CD4-positive, alpha-beta memory T cell (primary cell): ENCODE measurements at regions not wholly inside any gene's neighbourhood (a gene's known extent, or its start where the extent isn't known, plus 50 kb on each side); places are given as distances from the start of the nearest gene placed in this dataset.
"Not testable (repeated sequence)": the region's sequence is repeated elsewhere in the genome, so short reads cannot be mapped to it uniquely, and the experiment has no call there.

Source experiments
- CTCF ChIA-PET: fragments of 350-600 bp; sonication (Branson Sonifier 250); formaldehyde crosslinking; loops from one replicate; lab custom pipeline; 2021; ENCODE audit warnings: inconsistent platforms; ENCODE audit not compliant: partially characterized antibody; lab: Charles Lee
- POLR2A ChIA-PET: fragments of 350-600 bp; sonication (Branson Sonifier 250); formaldehyde crosslinking; loops from one replicate; lab custom pipeline; 2021; ENCODE audit not compliant: partially characterized antibody; lab: Charles Lee
- DNase-seq, 5 donors: peaks; one replicate each; pipeline versions ENCODE4 v3.0.0 to v3.0.0-alpha.2; 2020 to 2022; ENCODE audit warnings: mixed read lengths in 1 of 5
- H3K27ac ChIP-seq: one replicate; pipeline ENCODE4 v1.7.0; 2013; ENCODE audit warnings: low read depth, low read length
- H3K27me3 ChIP-seq: 2 replicates; pipeline ENCODE4 v1.7.0; 2013; ENCODE audit warnings: mild to moderate bottlenecking, low read length, moderate library complexity; ENCODE audit not compliant: insufficient read depth
- H3K36me3 ChIP-seq: 2 replicates; pipeline ENCODE4 v1.7.0; 2013; ENCODE audit warnings: mild to moderate bottlenecking, low read length, moderate library complexity; ENCODE audit not compliant: insufficient read depth
- H3K4me1 ChIP-seq: 2 replicates; pipeline ENCODE4 v1.7.0; 2013; ENCODE audit warnings: mild to moderate bottlenecking, low read length, moderate library complexity; ENCODE audit not compliant: insufficient read depth
- H3K4me3 ChIP-seq, 2 donors: one replicate each; pipeline ENCODE4 v1.7.0; 2013; ENCODE audit warnings: low read length in 2 of 2, mild to moderate bottlenecking in 1 of 2
- H3K9me3 ChIP-seq, 2 donors: one replicate each; pipeline ENCODE4 v1.7.0; 2013; ENCODE audit warnings: low read length in 2 of 2, control low read depth in 1 of 2; ENCODE audit not compliant: control insufficient read depth in 1 of 2
- H3K27ac Mint-ChIP-seq, 7 donors: one replicate each; pipeline ENCODE4 v1.8.0; 2020 to 2021; ENCODE audit warnings: mixed read lengths in 7 of 7, mild to moderate bottlenecking in 6 of 7, inconsistent platforms in 3 of 7, moderate library complexity in 3 of 7
- H3K27me3 Mint-ChIP-seq, 2 donors: one replicate each; pipeline ENCODE4 v1.8.0; 2020 to 2021; ENCODE audit warnings: mixed read lengths in 2 of 2
- H3K36me3 Mint-ChIP-seq, 2 donors: one replicate each; pipeline ENCODE4 v1.8.0; 2020 to 2021; ENCODE audit warnings: mixed read lengths in 2 of 2, inconsistent platforms in 1 of 2, mild to moderate bottlenecking in 1 of 2
- H3K4me1 Mint-ChIP-seq, 4 donors: one replicate each; pipeline ENCODE4 v1.8.0; 2020 to 2021; ENCODE audit warnings: mixed read lengths in 4 of 4, mild to moderate bottlenecking in 1 of 4
- H3K4me3 Mint-ChIP-seq, 8 donors: one replicate each; pipeline ENCODE4 v1.8.0; 2020 to 2021; ENCODE audit warnings: mixed read lengths in 8 of 8, mild to moderate bottlenecking in 7 of 8, moderate library complexity in 6 of 8, inconsistent platforms in 3 of 8
- H3K9me3 Mint-ChIP-seq, 8 donors: one replicate each; pipeline ENCODE4 v1.8.0; 2020 to 2021; ENCODE audit warnings: mixed read lengths in 8 of 8, mild to moderate bottlenecking in 5 of 8, inconsistent platforms in 3 of 8, moderate library complexity in 1 of 8
- intact Hi-C: fragments of 100-400 bp; cut with micrococcal nuclease; formaldehyde crosslinking; loops from one replicate; pipeline ENCODE4 v1.15.1; 2023

- H3K4me3 Mint-ChIP-seq, H3K27ac Mint-ChIP-seq, H3K36me3 Mint-ChIP-seq, H3K27me3 ChIP-seq, H3K4me1 Mint-ChIP-seq, H3K36me3 ChIP-seq, intact Hi-C loops, POLR2A ChIA-PET, H3K4me3 ChIP-seq, CTCF ChIA-PET, H3K27me3 Mint-ChIP-seq, H3K9me3 Mint-ChIP-seq, DNase-seq, H3K27ac ChIP-seq, H3K9me3 ChIP-seq, H3K4me1 ChIP-seq: not testable (repeated sequence)
These were observed 51.8 kb upstream of the SLC39A8 start for GRCh38 chr4:102397056-102397455.

DNA sequence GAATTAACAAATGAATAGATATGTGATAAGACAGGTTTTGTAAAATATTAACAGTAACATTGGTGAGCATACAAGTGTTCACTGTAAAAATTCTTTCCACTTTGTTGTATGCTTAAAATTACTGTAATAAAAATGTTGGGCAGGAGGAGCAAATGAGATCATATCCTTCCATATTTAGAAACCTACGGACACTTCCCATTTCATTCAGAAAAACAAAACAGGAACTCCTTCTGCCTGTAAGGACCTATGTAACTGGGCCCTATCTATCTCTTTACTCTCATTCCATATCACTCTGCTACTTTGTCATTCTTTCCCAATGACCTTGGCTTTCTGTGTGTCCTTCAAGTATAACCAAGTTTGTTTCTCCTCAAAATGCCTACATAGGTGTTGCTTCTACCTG, 53.7 kb upstream of the SLC39A8 start:
- H3K4me1 Mint-ChIP-seq = no peaks in the 10 kb centered on the region
- H3K27ac ChIP-seq = no peak overlapping the region
- H3K4me3 Mint-ChIP-seq = no peak overlapping the region

GRCh38 chr4:102400898-102401297, 55.6 kb upstream of the SLC39A8 start:
- Histone ChIP-seq H3K27ac (no peak overlapping the region), H3K4me1 (no peaks in the 10 kb centered on the region), H3K4me3 (no peak overlapping the region), H3K9me3 (no peaks in the 10 kb centered on the region), H3K27me3 (no peaks in the 10 kb centered on the region), H3K36me3 (no peaks in the 10 kb centered on the region)
- CTCF ChIA-PET = interaction anchor here (1.8 kb wide), 1 partner anchor 30 kb away, joined by 5 read pairs; no protein-coding TSS in a partner anchor
- H3K27ac Mint-ChIP-seq = no peak overlapping the region
- H3K36me3 Mint-ChIP-seq = no peaks in the 10 kb centered on the region
- no peaks in the 10 kb centered on the region for H3K27me3 Mint-ChIP-seq
- intact Hi-C loops = no loop called here
- no peak overlapping the region for H3K4me3 Mint-ChIP-seq
- no peak for DNase-seq
- no peaks in the 10 kb centered on the region for H3K4me1 Mint-ChIP-seq
- H3K9me3 Mint-ChIP-seq = no peaks in the 10 kb centered on the region
- POLR2A ChIA-PET = no interaction called here

More for the DNA sequence above, 53.7 kb upstream of the SLC39A8 start:
- CTCF ChIA-PET = no interaction called here
- peaks cover 0 to 4% (median 0%) of the 10 kb centered on the region in 8 donors for H3K9me3 Mint-ChIP-seq
- Histone ChIP-seq H3K9me3 (no peaks in the 10 kb centered on the region), H3K4me3 (no peak overlapping the region), H3K4me1 (no peaks in the 10 kb centered on the region), H3K27me3 (no peaks in the 10 kb centered on the region), H3K36me3 (no peaks in the 10 kb centered on the region)
- POLR2A ChIA-PET = no interaction called here
- no peaks in the 10 kb centered on the region for H3K27me3 Mint-ChIP-seq
- DNase-seq = no peak
- H3K27ac Mint-ChIP-seq = no peak overlapping the region
- no peaks in the 10 kb centered on the region for H3K36me3 Mint-ChIP-seq
- intact Hi-C loops = no loop called here

GRCh38 chr4:102402223-102402622, 56.9 kb upstream of the SLC39A8 start:
- Mint-ChIP-seq H3K27ac (no peak overlapping the region), H3K4me3 (no peak overlapping the region), H3K27me3 (no peaks in the 10 kb centered on the region), H3K4me1 (no peaks in the 10 kb centered on the region), H3K36me3 (no peaks in the 10 kb centered on the region), H3K9me3 (no peaks in the 10 kb centered on the region)
- intact Hi-C loops = no loop called here
- CTCF ChIA-PET = interaction anchor here (1.8 kb wide), 1 partner anchor 29 kb away, joined by 5 read pairs; no protein-coding TSS in a partner anchor
- no peaks in the 10 kb centered on the region for H3K9me3 ChIP-seq
- H3K4me1 ChIP-seq = no peaks in the 10 kb centered on the region
- POLR2A ChIA-PET = no interaction called here
- DNase-seq = no peak
- H3K27ac ChIP-seq = no peak overlapping the region
- H3K36me3 ChIP-seq = no peaks in the 10 kb centered on the region
- no peaks in the 10 kb centered on the region for H3K27me3 ChIP-seq
- H3K4me3 ChIP-seq = no peak overlapping the region

DNA sequence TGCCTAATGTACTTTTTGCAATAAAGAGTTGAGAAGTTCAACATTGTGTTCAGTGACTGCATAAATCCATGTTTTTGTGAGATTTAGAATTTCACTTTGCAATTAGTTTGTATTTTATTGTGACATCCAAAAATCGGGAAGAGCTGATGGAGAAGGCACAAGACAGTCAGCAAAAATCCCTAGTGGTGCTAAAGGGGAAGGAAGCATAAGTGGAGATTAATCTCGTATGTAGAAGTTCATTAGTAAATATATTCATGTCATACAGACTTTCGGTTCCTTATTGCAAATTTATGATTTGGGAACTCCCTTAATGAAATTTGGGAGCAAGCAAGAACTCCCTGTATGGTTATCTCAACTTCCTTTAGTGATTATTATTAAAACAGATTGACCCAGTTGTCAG, 57.8 kb upstream of the SLC39A8 start:
- H3K9me3 ChIP-seq = no peaks in the 10 kb centered on the region

GRCh38 chr4:102404431-102404969, 59.2 kb upstream of the SLC39A8 start:
- POLR2A ChIA-PET = interaction anchor here (0.6 kb wide), 1 partner anchor 9 kb away, joined by 3 read pairs; no protein-coding TSS in a partner anchor
- Mint-ChIP-seq H3K4me3 (no peak overlapping the region), H3K36me3 (no peaks in the 10 kb centered on the region)

More for the DNA sequence above, 57.8 kb upstream of the SLC39A8 start:
- no peak overlapping the region for H3K27ac ChIP-seq
- H3K4me3 Mint-ChIP-seq = no peak overlapping the region
- no peaks in the 10 kb centered on the region for H3K9me3 Mint-ChIP-seq
- H3K36me3 ChIP-seq = no peaks in the 10 kb centered on the region
- H3K4me1 Mint-ChIP-seq = no peaks in the 10 kb centered on the region
- ChIA-PET POLR2A (no interaction called here), CTCF (no interaction called here)
- H3K27me3 Mint-ChIP-seq = no peaks in the 10 kb centered on the region
- no peak overlapping the region for H3K4me3 ChIP-seq
- no peaks in the 10 kb centered on the region for H3K4me1 ChIP-seq
- H3K36me3 Mint-ChIP-seq = no peaks in the 10 kb centered on the region
- intact Hi-C loops = no loop called here
- H3K27ac Mint-ChIP-seq = no peak overlapping the region
- H3K27me3 ChIP-seq = no peaks in the 10 kb centered on the region
- DNase-seq = no peak

GRCh38 chr4:102405821-102406401, 60.6 kb upstream of the SLC39A8 start:
- H3K27ac Mint-ChIP-seq = no peak overlapping the region
- H3K27ac ChIP-seq = no peak overlapping the region
- no peaks in the 10 kb centered on the region for H3K9me3 Mint-ChIP-seq
- H3K27me3 Mint-ChIP-seq = peaks cover 0 to under 1% of the 10 kb centered on the region in 2 donors
- no peaks in the 10 kb centered on the region for H3K4me1 ChIP-seq
- H3K9me3 ChIP-seq = no peaks in the 10 kb centered on the region
- no peak for DNase-seq
- H3K4me3 Mint-ChIP-seq = no peak overlapping the region
- POLR2A ChIA-PET = no interaction called here
- H3K36me3 ChIP-seq = no peaks in the 10 kb centered on the region
- no peaks in the 10 kb centered on the region for H3K27me3 ChIP-seq
- no peaks in the 10 kb centered on the region for H3K36me3 Mint-ChIP-seq
- no peaks in the 10 kb centered on the region for H3K4me1 Mint-ChIP-seq
- CTCF ChIA-PET = interaction anchor here (0.9 to 1.0 kb wide), 2 partner anchors 8 to 24 kb away, joined by 3 read pairs; no protein-coding TSS in a partner anchor
- H3K4me3 ChIP-seq = no peak overlapping the region
- intact Hi-C loops = no loop called here

More at GRCh38 chr4:102404431-102404969, 59.2 kb upstream of the SLC39A8 start:
- CTCF ChIA-PET = interaction anchor here (0.6 to 1.1 kb wide), 2 partner anchors 27 to 44 kb away, joined by 6 read pairs; no protein-coding TSS in a partner anchor
- Histone ChIP-seq H3K27ac (no peak overlapping the region), H3K9me3 (no peaks in the 10 kb centered on the region), H3K27me3 (no peaks in the 10 kb centered on the region), H3K36me3 (no peaks in the 10 kb centered on the region), H3K4me1 (no peaks in the 10 kb centered on the region), H3K4me3 (no peak overlapping the region)
- Mint-ChIP-seq H3K9me3 (no peaks in the 10 kb centered on the region), H3K27me3 (no peaks in the 10 kb centered on the region), H3K27ac (no peak overlapping the region), H3K4me1 (no peaks in the 10 kb centered on the region)
- intact Hi-C loops = no loop called here
- no peak for DNase-seq
